K562 (cell line): ENCODE measurements at regions not wholly inside any gene's neighbourhood (a gene's known extent, or its start where the extent isn't known, plus 50 kb on each side); places are given as distances from the start of the nearest gene placed in this dataset.

Source experiments
- ATAC-seq: fragments of 200-7000 bp; cut with Tn5 transposase; 3 replicates; pipeline ENCODE4 v1.9.1; 2020; ENCODE audit warnings: moderate library complexity
- BruUV-seq: library from RNA; stranded (reverse); fragments of 400-500 nt; replicated peaks from 2 replicates; lab custom pipeline; 2021; lab: Mats Ljungman, UMichigan
- CTCF ChIA-PET: fragments of 300-600 bp; formaldehyde crosslinking; extraction: SDS; loops from one replicate; lab custom pipeline; 2021; ENCODE audit warnings: low intra/inter-chr PET ratio; lab: Yijun Ruan, JAX
- POLR2A ChIA-PET: fragments of 300-600, 350-650 bp; sonication (Branson Sonifier 250); formaldehyde crosslinking; extraction: SDS; loops from one replicate; lab custom pipeline; 2021; ENCODE audit warnings: antibody characterized with exemption, inconsistent platforms; lab: Yijun Ruan, JAX
- DNase-seq, 4 experiments: peaks; one replicate each; pipeline versions ENCODE4 v3.0.0 to v3.0.0-alpha.2; 2011 to 2018; ENCODE audit warnings: low spot score in 3 of 4, mixed read lengths in 3 of 4; ENCODE audit errors: extremely low read depth in 1 of 4
- FAIRE-seq: peaks from 2 replicates; lab custom pipeline; 2011; peaks lifted over from hg19 to GRCh38; lab: Jason Lieb, UNC
- H2AFZ ChIP-seq: 2 replicates; pipeline ENCODE4 v1.6.0; 2011; ENCODE audit warnings: low read depth, low read length, control low read depth, inconsistent platforms
- H3K27ac ChIP-seq: fragments of 200-600 bp; 3 replicates; pipeline ENCODE4 v1.8.0; 2011; ENCODE audit warnings: low read depth, mild to moderate bottlenecking, control low read depth, inconsistent platforms, low read length, moderate library complexity, mixed read lengths; ENCODE audit errors: extremely low read depth
- H3K27me3 ChIP-seq, 2 experiments: fragments of 300-600 bp in 1 of 2; 2 replicates in 1 of 2; 3 replicates in 1 of 2; pipeline versions ENCODE4 v1.6.0 to v1.8.0; 2011; ENCODE audit warnings: inconsistent platforms in 2 of 2, low read length in 2 of 2, mild to moderate bottlenecking in 1 of 2, mixed read lengths in 1 of 2, moderate library complexity in 1 of 2; ENCODE audit not compliant: control insufficient read depth in 2 of 2, insufficient read depth in 2 of 2
- H3K36me3 ChIP-seq: fragments of 300-600 bp; 3 replicates; pipeline ENCODE4 v1.8.0; 2011; ENCODE audit warnings: mild to moderate bottlenecking, low read length, inconsistent platforms; ENCODE audit not compliant: control insufficient read depth, insufficient read depth
- H3K4me1 ChIP-seq, 2 experiments: fragments of 200-600 bp in 1 of 2; replicated peaks in 1 of 2; 2 replicates in 1 of 2; 3 replicates in 1 of 2; pipeline versions ENCODE4 v1.5.1 to v1.8.0; 2011; ENCODE audit warnings: inconsistent platforms in 2 of 2, low read length in 2 of 2, mild to moderate bottlenecking in 1 of 2, mixed read lengths in 1 of 2, moderate library complexity in 1 of 2; ENCODE audit not compliant: control insufficient read depth in 2 of 2, insufficient read depth in 2 of 2
- H3K4me2 ChIP-seq: 2 replicates; pipeline ENCODE4 v1.6.1; 2011; ENCODE audit warnings: low read length, control low read depth, inconsistent platforms, mixed read lengths; ENCODE audit not compliant: insufficient read depth
- H3K4me3 ChIP-seq: fragments of 200-600 bp; sonication (generic), shearing (Covaris generic); 2 replicates; pipeline ENCODE4 v1.5.1; 2016; ENCODE audit warnings: control low read depth, inconsistent platforms
- H3K79me2 ChIP-seq: fragments of 200-600 bp; 3 replicates; pipeline ENCODE4 v1.8.0; 2011; ENCODE audit warnings: low read length, inconsistent platforms; ENCODE audit not compliant: control insufficient read depth, insufficient read depth
- H3K9ac ChIP-seq, 2 experiments: 2 replicates each; pipeline versions ENCODE4 v1.6.0 to v1.6.1; 2011; ENCODE audit warnings: low read depth in 2 of 2, low read length in 2 of 2, control low read depth in 1 of 2, inconsistent platforms in 1 of 2, mild to moderate bottlenecking in 1 of 2, mixed read lengths in 1 of 2; ENCODE audit not compliant: insufficient read depth in 1 of 2
- H3K9me1 ChIP-seq: one replicate; pipeline ENCODE4 v1.6.0; 2011; ENCODE audit warnings: inconsistent platforms, mild to moderate bottlenecking, low read length, moderate library complexity; ENCODE audit not compliant: control insufficient read depth, insufficient read depth
- H3K9me3 ChIP-seq: replicated peaks from 2 replicates; pipeline ENCODE4 v1.5.1; 2011; ENCODE audit warnings: low read depth, low read length, inconsistent platforms; ENCODE audit not compliant: control insufficient read depth, insufficient read depth
- H4K20me1 ChIP-seq: replicated peaks from 2 replicates; pipeline ENCODE4 v1.6.1; 2011; ENCODE audit warnings: low read length, inconsistent platforms, mixed read lengths; ENCODE audit not compliant: control insufficient read depth, insufficient read depth
- ESRRA ChIP-seq: fragments of 450-650 bp; IDR thresholded peaks from 2 replicates; pipeline ENCODE4 v1.6.1; 2014; ENCODE audit warnings: low read depth, mild to moderate bottlenecking, moderate library complexity, borderline replicate concordance
- FOXP1 ChIP-seq: sonication (generic); formaldehyde crosslinking; IDR thresholded peaks from 2 replicates; pipeline ENCODE4 v1.8.0; 2022; ENCODE audit warnings: mild to moderate bottlenecking, missing genetic modification reagents
- HDAC3 ChIP-seq: fragments of 450-650 bp; IDR thresholded peaks from 2 replicates; pipeline ENCODE4 v1.6.1; 2018; ENCODE audit warnings: borderline replicate concordance, mild to moderate bottlenecking, moderate library complexity; ENCODE audit not compliant: partially characterized antibody
- RFX1 ChIP-seq: fragments of 450-650 bp; IDR thresholded peaks from 2 replicates; pipeline ENCODE4 v1.6.1; 2016; ENCODE audit warnings: mild to moderate bottlenecking, moderate library complexity
- SIN3A ChIP-seq, 2 experiments: fragments of 150-350 bp in 1 of 2; IDR thresholded peaks; 2 replicates each; pipeline ENCODE4 v1.6.1; 2011 to 2016; ENCODE audit warnings: borderline replicate concordance in 2 of 2, low read depth in 2 of 2, low read length in 2 of 2, mild to moderate bottlenecking in 2 of 2, moderate library complexity in 2 of 2; ENCODE audit not compliant: control insufficient read depth in 1 of 2
- YY1 ChIP-seq, 3 experiments: IDR thresholded peaks; 2 replicates each; pipeline ENCODE4 v1.6.1; 2011; ENCODE audit warnings: low read length in 2 of 3, mild to moderate bottlenecking in 2 of 3, moderate library complexity in 2 of 3, borderline replicate concordance in 1 of 3, control low read depth in 1 of 3, low read depth in 1 of 3; ENCODE audit not compliant: insufficient read depth in 3 of 3, insufficient replicate concordance in 2 of 3, control insufficient read depth in 1 of 3, insufficient read length in 1 of 3; ENCODE audit errors: extremely low read depth in 1 of 3
- ZKSCAN3 ChIP-seq: fragments of 250-450 bp; sonication (Bioruptor Pico); IDR thresholded peaks from 2 replicates; pipeline ENCODE4 v1.4.0; 2020
- ZNF165 ChIP-seq: fragments of 250-450 bp; sonication (Bioruptor Pico); IDR thresholded peaks from 2 replicates; pipeline ENCODE4 v1.4.0; 2020; ENCODE audit warnings: borderline replicate concordance
- WGBS: fragments of 100-300 bp; shearing (Covaris generic); methylation state at CpG from one replicate; pipeline ENCODE4 v1.1.6; 2016; ENCODE audit warnings: low coverage, mixed read lengths; ENCODE audit not compliant: insufficient coverage; ENCODE audit errors: missing lambda C conversion rate; 5-methylcytosine and 5-hydroxymethylcytosine counted together
- in situ Hi-C: fragments of 300-500 bp; cut with MboI; formaldehyde crosslinking; loops from 4 replicates; pipeline ENCODE4 v1.15.0; 2018; ENCODE audit warnings: inconsistent platforms, mixed read lengths
- intact Hi-C: fragments of 100-400 bp; cut with micrococcal nuclease; formaldehyde crosslinking; loops from 2 replicates; pipeline ENCODE4 v1.14.2; 2022

GRCh38 chr7:64433590-64433989 is 119.8 kb downstream of the ZNF736 start:
- Histone ChIP-seq H3K9me3 (no peaks in the 10 kb centered on the region; the same call in 1 of the 2 replicates), H3K4me1 (no peaks in the 10 kb centered on the region), H3K4me3 (no peak overlapping the region), H4K20me1 (no peaks in the 10 kb centered on the region), H2AFZ (peak overlapping the region; percentile 80), H3K27ac (0 out of 3 replicates have a peak overlapping the region, but pooled peaks have one; percentile 28), H3K9ac (no peak overlapping the region; a peak in 1 of 4 replicates), H3K27me3 (no peaks in the 10 kb centered on the region), H3K9me1 (no peaks in the 10 kb centered on the region), H3K79me2 (no peaks in the 10 kb centered on the region), H3K36me3 (no peaks in the 10 kb centered on the region), H3K4me2 (peak overlapping the region; percentile 54)
- intact Hi-C loops, result loop anchor here (5.0 kb wide), 1 partner anchor 129 kb away; the partner anchor contains the start of gene ZNF680
- ChIA-PET POLR2A (no interaction called here), CTCF (no interaction called here)
- no TSS peak for BruUV-seq
- in situ Hi-C loops, result no loop called here
- TF ChIP-seq ESRRA (no peak), RFX1 (0 out of 2 replicates have a peak, but pooled peaks have one; percentile 13), FOXP1 (CRISPR knock-in tag) (no peak), HDAC3 (no peak), ZNF165 (CRISPR knock-in tag) (no peak), SIN3A (IDR thresholded peaks at IDR 0.05; ENCODE audit: borderline replicate concordance in 2 of 2, control insufficient read depth in 1 of 2, low read depth in 2 of 2, low read length in 2 of 2) (no peak), YY1 (IDR thresholded peaks at IDR 0.05; ENCODE audit: borderline replicate concordance in 1 of 3, control insufficient read depth in 1 of 3, extremely low read depth in 1 of 3, insufficient read depth in 3 of 3, insufficient read length in 1 of 3, insufficient replicate concordance in 2 of 3, low read depth in 1 of 3, low read length in 2 of 3) (peak in 2 of 3 experiments; percentile 51 to 80), ZKSCAN3 (CRISPR knock-in tag) (no peak)
- 5% methylated on average over 14 of the region's 14 CpGs for WGBS
- DNase-seq (peak in 1 of 4 experiments; percentile 11), ATAC-seq (peak; percentile 41; the same call in 2 of the 3 replicates), FAIRE-seq (no peak)
